ENCODE measurements at regions not wholly inside any gene's neighbourhood (a gene's known extent, or its start where the extent isn't known, plus 50 kb on each side); places are given as distances from the start of the nearest gene placed in this dataset.

- DNase-seq, result no peak
These were observed 103.3 kb upstream of the RASGEF1B start for GRCh38 chr4:81574991-81575390.

- no peak for DNase-seq
These were observed 102.1 kb upstream of the RASGEF1B start for GRCh38 chr4:81573840-81574239.

GRCh38 chr4:81572402-81572801 lies 100.7 kb upstream of the RASGEF1B start:
- DNase-seq, result no peak

DNA sequence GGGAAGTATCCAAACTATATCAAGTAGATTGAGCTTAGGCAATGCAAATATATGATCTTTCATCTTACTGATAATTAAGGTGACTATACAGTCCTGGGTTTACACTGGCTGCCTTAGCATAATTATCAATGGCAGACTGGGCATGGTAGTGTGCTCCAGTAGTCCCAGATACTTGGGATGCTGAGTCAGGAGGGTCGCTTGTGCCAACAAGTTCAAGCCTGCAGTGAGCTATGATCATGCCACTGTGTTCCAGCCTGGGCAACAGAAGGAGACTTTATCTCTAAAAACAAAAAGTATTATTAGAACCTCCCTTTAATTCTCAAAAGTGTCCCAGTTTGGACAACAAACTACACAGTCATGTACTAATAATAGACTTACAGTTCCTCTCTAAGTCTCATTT lies 99.4 kb upstream of the RASGEF1B start:
- DNase-seq, result no peak

GRCh38 chr4:81566161-81566591 lies 94.5 kb upstream of the RASGEF1B start:
- no peak for DNase-seq

DNA sequence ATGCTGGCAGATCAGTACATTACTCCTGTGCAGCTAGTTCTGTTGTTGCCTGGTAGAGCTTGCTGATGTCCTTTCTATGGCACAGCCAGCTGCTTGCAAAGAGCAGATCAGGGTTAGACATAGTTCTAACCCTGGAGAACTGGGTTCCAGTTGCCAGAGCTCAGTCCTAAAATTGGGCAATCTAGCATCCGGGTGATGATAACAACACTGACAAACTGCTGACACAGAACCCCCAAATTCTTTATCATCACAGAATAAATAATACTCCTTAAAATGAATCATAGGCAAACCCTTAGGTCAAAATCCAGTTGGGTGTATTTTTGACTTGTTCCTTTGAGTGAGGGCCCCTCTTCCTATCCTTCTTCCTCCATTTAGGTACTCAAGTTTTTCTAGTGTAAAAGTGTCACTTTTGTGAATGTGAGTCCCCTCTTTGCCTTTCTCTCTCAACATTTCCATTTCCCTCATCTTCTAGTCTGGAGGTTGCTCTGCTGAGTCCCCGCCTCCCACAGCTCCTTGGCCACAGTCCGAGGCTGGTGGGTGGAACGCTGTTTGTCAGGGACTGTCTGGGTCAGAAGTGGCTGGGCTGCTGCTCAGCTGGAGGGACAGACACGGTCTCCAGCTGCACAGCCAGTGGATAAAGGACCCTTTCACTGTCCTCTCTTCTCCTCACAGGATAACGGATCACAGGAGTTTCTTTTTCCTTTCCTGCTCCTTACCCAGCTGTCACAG lies 93.6 kb upstream of the RASGEF1B start:
- no peak for DNase-seq

DNA sequence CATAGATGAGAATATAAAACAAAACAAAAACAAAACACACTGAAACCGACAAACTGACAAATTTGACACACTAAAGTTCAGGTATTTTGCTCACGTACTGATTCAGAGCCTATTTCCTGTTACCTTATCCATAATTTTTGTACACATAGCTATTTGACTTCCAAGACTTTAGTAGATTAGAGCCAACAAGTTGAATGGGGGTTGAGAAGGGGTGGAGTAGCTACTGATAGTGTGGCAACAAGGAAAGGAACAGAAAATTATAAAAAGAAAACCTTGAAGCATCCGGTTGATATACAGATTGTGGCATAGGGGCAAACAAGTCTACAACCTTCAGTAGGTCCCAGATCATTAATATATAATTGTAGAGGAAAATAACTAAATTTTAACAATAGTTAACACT lies 92.3 kb upstream of the RASGEF1B start:
- DNase-seq, result no peak

GRCh38 chr4:81562093-81562492 lies 90.4 kb upstream of the RASGEF1B start:
- DNase-seq, result no peak

- no peak for DNase-seq
These were observed 85.6 kb upstream of the RASGEF1B start for GRCh38 chr4:81557306-81557705.

DNA sequence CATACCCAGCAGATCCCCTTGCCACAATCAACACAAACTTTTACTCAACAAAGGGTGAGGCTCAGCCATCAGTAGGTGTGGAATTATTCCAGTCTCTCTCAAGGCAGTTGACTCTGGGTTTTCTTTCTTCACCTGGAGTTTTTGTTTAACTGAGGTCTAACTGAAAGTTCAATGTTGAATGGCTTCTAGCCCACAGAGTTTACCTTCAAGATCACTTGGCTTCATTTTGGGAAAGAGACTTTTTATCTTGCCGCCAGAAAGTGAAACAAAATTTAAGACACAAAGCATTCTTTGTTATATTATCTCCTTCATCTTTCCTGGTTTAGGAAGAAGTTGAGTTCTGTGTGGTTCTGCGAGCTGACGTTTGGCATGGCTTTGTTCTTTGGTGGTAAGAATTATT lies 83.8 kb upstream of the RASGEF1B start:
- no peak for DNase-seq

DNA sequence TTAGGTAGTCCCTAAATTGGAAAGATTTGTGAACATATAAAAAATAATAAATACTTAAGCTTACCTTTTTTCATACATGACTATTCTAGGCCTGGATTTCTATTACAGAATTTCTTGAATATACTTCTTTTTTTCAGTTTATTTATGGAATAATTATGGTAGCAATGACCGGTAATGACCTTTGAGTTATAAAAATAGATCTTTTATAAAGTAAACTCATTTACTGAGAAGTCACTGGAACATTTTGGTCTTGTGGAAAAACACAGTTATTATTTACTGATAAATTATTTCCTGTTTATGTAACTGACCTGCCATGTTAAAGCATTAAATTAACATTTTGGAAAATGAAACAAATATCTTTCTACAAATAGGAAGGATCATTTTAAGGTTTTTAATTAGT lies 80.4 kb upstream of the RASGEF1B start:
- no peak for DNase-seq

DNA sequence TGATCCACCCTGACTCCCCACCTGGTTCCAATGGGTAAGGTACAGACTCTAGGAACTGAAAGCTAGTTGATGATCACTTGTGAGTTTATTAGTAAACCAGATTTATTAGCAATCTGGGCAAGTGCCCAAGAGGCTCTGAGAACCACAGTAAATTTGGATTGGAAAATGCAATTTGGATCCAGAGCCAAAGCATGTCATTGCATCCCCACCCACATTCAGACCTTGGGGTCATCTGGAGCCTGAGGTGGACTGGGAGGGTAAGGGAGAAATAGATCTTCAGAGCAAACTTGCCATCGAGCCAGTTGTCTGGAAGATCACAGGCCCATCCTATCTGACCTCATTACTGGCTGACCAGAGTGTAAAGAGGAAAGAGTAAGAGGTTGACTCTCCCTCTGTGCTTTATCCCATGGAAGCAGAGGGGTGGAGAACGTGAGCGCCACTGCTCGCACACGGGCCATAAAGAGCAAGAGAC lies 78.7 kb upstream of the RASGEF1B start:
- DNase-seq, result no peak

DNA sequence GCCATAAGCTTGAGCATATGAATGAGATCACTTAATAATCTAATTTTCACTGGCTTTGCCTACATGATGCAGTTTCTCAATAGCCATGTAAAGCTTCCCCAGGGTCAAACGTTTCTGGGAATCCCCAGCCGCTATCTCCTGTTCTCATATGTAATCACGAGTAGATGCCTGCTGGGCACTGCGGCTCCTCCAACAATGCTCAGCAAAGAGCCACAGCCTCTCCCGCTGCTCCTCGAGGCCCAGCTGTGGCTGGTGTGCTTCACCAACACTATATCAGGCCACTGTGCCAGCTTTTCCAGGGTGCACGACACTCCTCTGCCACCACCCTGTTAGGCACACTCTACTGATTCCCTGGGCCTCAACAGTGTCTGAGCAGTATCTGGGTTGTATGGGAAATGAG lies 78.3 kb upstream of the RASGEF1B start:
- no peak for DNase-seq

GRCh38 chr4:81546777-81547176 lies 75.1 kb upstream of the RASGEF1B start:
- no peak for DNase-seq

- DNase-seq, result no peak
These were observed 69.6 kb upstream of the RASGEF1B start for GRCh38 chr4:81541161-81541945.

DNA sequence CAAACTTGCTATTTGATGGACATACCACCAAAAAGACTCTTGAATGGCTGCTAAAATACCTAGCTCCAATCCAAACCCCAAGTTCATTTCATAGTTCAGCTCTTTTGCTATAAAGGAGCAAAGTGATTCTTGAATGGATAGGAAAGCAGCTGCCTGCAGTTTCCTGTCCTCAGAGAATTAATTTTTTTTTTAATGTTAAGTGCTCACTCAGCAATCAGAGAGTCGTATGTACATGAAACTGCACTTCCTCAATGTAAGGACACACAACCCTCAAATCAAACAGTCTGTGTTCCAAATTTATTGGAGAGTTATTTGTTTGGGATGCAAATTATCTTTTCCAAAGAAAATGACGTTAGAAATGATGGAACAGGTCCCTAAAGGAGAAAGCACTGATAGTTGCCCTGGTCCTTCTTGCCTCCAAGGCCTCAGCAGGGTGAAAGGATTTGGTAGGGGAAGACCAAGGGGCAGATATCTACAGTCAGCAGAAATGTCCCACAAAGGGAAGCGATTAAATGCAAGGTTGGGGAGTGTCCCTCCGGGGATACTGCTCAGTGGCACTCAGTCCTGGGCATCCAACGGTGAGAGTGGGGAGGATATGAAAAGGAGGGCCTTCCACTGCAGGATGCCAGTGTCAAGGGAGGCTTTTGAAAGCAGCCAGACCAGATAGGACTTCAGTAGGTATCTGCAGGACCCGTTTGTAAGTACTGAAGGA lies 67.2 kb upstream of the RASGEF1B start:
- no peak for DNase-seq

GRCh38 chr4:81531410-81531809 lies 59.7 kb upstream of the RASGEF1B start:
- no peak for DNase-seq

- DNase-seq, result no peak
These were observed 57.3 kb upstream of the RASGEF1B start for GRCh38 chr4:81528979-81529378.

GRCh38 chr4:81528200-81528599 lies 56.5 kb upstream of the RASGEF1B start:
- no peak for DNase-seq

- DNase-seq, result no peak
These were observed 56.0 kb upstream of the RASGEF1B start for GRCh38 chr4:81527709-81528108.

GRCh38 chr4:81527115-81527514 lies 55.4 kb upstream of the RASGEF1B start:
- DNase-seq, result no peak

GRCh38 chr4:81526706-81527105 lies 55.0 kb upstream of the RASGEF1B start:
- no peak for DNase-seq

DNA sequence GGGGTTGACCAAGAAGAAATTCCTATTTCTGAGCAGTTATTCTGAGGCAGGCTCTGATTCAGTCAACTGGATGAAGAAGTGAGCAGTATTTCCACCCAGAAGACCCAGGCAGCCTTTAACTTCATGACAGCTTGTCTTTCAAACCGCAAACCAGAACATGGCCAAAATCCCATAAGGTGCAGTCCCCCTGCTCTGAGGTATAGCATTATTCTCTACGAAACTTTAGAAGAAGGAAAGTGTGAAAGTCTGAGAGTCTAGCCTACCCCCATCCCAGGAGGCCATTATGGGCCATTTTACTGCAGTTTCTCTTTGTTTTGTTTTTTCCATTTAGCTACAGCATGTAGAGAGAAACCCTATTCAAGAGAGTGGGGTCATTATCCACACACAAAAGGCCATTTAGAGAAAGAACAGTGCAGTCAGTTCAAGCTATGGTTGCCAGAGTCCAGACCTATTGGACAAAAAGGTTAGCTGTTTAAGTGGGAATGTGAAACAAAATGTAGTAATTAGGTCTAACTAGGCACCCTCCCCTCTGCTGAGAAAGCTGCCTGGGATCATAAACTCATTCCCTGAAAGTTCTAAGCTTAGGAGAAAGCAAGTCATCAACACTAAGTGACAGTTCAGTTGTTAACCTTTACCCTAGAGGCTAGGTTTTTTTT lies 52.1 kb upstream of the RASGEF1B start:
- no peak for DNase-seq

Measured in CD4-positive, alpha-beta T cell treated with Interleukin-17A for 4 hours (primary cell).